ENCODE measurements at regions not wholly inside any gene's neighbourhood (a gene's known extent, or its start where the extent isn't known, plus 50 kb on each side); places are given as distances from the start of the nearest gene placed in this dataset.

DNA sequence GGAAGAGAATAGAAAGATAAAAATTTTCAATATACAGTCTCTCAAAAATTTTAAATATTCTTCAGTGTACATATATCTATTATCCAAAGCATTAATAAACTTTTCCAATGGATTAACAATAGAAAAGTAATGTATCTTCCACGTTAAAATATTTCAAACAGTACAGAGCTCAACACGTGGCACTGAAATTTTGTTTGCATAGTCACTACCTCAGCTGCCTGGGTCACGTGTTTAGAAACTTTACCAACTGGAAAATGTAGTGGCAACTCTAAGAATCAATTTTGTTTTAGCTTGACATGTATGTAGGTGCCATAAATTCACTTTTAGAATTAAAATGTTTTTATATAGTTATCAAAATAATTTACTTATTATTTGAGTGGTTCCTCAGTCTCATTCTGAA is 85.3 kb downstream of the CNTN3 start:
- 73% methylated on average over 3 of the region's 3 CpGs for WGBS
- Histone ChIP-seq H3K27ac (ENCODE audit: low read depth) (no peak overlapping the region), H3K36me3 (ENCODE audit: insufficient read depth) (no peaks in the 10 kb centered on the region), H3K4me1 (ENCODE audit: insufficient read depth) (no peaks in the 10 kb centered on the region), H3K4me3 (ENCODE audit: low read depth, low read length) (no peak overlapping the region)
- no peak for DNase-seq (ENCODE audit: extremely low spot score)

DNA sequence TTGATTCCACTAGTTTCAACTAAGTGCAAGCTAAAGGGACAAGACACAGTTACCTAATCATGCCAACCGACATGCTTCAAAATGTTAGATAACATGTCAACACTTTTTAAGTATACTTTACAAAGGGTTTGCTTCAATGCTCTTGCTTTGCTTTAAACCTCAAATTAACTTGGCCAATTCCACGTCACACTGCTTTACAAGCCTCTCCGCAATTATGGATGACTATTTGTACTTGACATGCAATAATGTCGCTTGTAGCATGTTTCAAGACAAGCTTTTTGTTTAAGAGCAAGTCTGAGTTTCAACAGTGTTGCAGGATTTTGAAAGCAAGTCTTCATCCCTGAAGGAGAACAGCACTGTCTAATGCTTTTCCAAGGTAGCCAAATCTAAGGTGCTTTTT is 86.9 kb downstream of the CNTN3 start:
- Histone ChIP-seq H3K36me3 (ENCODE audit: insufficient read depth) (no peaks in the 10 kb centered on the region), H3K4me3 (ENCODE audit: low read depth, low read length) (no peak overlapping the region), H3K27ac (ENCODE audit: low read depth) (no peak overlapping the region), H3K4me1 (ENCODE audit: insufficient read depth) (no peaks in the 10 kb centered on the region)
- DNase-seq (ENCODE audit: extremely low spot score): no peak
- 79% methylated on average over 4 of the region's 4 CpGs for WGBS

- 64% methylated on average over 2 of the region's 2 CpGs for WGBS
- Histone ChIP-seq H3K36me3 (ENCODE audit: insufficient read depth) (no peaks in the 10 kb centered on the region), H3K4me1 (ENCODE audit: insufficient read depth) (no peaks in the 10 kb centered on the region), H3K4me3 (ENCODE audit: low read depth, low read length) (no peak overlapping the region), H3K27ac (ENCODE audit: low read depth) (no peak overlapping the region)
- no peak for DNase-seq (ENCODE audit: extremely low spot score)
Measured at GRCh38 chr3:74523811-74524210, 90.6 kb downstream of the CNTN3 start.

- no peak overlapping the region for H3K4me3 ChIP-seq (ENCODE audit: low read depth, low read length)
- no peak for DNase-seq (ENCODE audit: extremely low spot score)
- H3K36me3 ChIP-seq (ENCODE audit: insufficient read depth): no peaks in the 10 kb centered on the region
- 79% methylated on average over 3 of the region's 3 CpGs for WGBS
- no peaks in the 10 kb centered on the region for H3K4me1 ChIP-seq (ENCODE audit: insufficient read depth)
- no peak overlapping the region for H3K27ac ChIP-seq (ENCODE audit: low read depth)
Measured at GRCh38 chr3:74520895-74521294, 93.6 kb downstream of the CNTN3 start.

- H3K4me1 ChIP-seq (ENCODE audit: insufficient read depth): no peaks in the 10 kb centered on the region
- DNase-seq (ENCODE audit: extremely low spot score): no peak
Measured at GRCh38 chr3:74518610-74519009, 95.8 kb downstream of the CNTN3 start.

GRCh38 chr3:74516019-74516418 is 98.4 kb downstream of the CNTN3 start:
- no peak for DNase-seq (ENCODE audit: extremely low spot score)
- H3K27ac ChIP-seq (ENCODE audit: low read depth): no peak overlapping the region

More at GRCh38 chr3:74518610-74519009, 95.8 kb downstream of the CNTN3 start:
- no peak overlapping the region for H3K4me3 ChIP-seq (ENCODE audit: low read depth, low read length)
- H3K36me3 ChIP-seq (ENCODE audit: insufficient read depth): no peaks in the 10 kb centered on the region
- H3K27ac ChIP-seq (ENCODE audit: low read depth): no peak overlapping the region

GRCh38 chr3:74515451-74515850 is 99.0 kb downstream of the CNTN3 start:
- no peak for DNase-seq (ENCODE audit: extremely low spot score)
- no peaks in the 10 kb centered on the region for H3K4me1 ChIP-seq (ENCODE audit: insufficient read depth)
- no peak overlapping the region for H3K27ac ChIP-seq (ENCODE audit: low read depth)
- H3K36me3 ChIP-seq (ENCODE audit: insufficient read depth): no peaks in the 10 kb centered on the region
- H3K4me3 ChIP-seq (ENCODE audit: low read depth, low read length): no peak overlapping the region
- 94% methylated on average over 3 of the region's 3 CpGs for WGBS

More at GRCh38 chr3:74516019-74516418, 98.4 kb downstream of the CNTN3 start:
- no peaks in the 10 kb centered on the region for H3K4me1 ChIP-seq (ENCODE audit: insufficient read depth)
- H3K36me3 ChIP-seq (ENCODE audit: insufficient read depth): no peaks in the 10 kb centered on the region
- H3K4me3 ChIP-seq (ENCODE audit: low read depth, low read length): no peak overlapping the region

GRCh38 chr3:74511078-74511477 is 103.4 kb downstream of the CNTN3 start:
- Histone ChIP-seq H3K36me3 (ENCODE audit: insufficient read depth) (no peaks in the 10 kb centered on the region), H3K4me3 (ENCODE audit: low read depth, low read length) (no peak overlapping the region), H3K4me1 (ENCODE audit: insufficient read depth) (no peaks in the 10 kb centered on the region), H3K27ac (ENCODE audit: low read depth) (no peak overlapping the region)
- DNase-seq (ENCODE audit: extremely low spot score): no peak

- H3K36me3 ChIP-seq (ENCODE audit: insufficient read depth): no peaks in the 10 kb centered on the region
- H3K27ac ChIP-seq (ENCODE audit: low read depth): no peak overlapping the region
- WGBS: 66% methylated on average over 5 of the region's 5 CpGs
Measured at GRCh38 chr3:74510261-74510818, 104.1 kb downstream of the CNTN3 start.

DNA sequence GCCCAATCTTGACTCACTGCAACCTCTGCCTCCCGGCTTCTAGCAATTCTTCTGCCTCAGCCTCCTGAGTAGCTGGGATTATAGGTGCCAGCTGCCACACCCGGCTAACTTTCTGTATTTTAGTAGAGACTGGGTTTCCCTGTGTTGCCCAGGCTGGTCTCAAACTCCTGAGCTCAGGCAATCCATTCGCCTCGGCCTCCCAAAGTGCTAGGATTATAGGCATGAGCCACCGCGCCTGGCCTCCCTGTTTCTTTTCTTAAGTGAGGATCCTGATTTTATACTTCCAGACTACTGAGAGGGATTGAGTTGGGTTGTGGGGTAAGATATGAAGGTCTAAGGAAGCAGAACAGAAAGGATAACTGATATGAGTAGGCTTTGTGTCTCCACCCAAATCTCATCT is 106.8 kb downstream of the CNTN3 start:
- Histone ChIP-seq H3K4me1 (ENCODE audit: insufficient read depth) (no peaks in the 10 kb centered on the region), H3K4me3 (ENCODE audit: low read depth, low read length) (no peak overlapping the region), H3K36me3 (ENCODE audit: insufficient read depth) (no peaks in the 10 kb centered on the region), H3K27ac (ENCODE audit: low read depth) (no peak overlapping the region)
- 95% methylated on average over 6 of the region's 6 CpGs for WGBS
- DNase-seq (ENCODE audit: extremely low spot score): no peak

More at GRCh38 chr3:74510261-74510818, 104.1 kb downstream of the CNTN3 start:
- DNase-seq (ENCODE audit: extremely low spot score): no peak
- Histone ChIP-seq H3K4me3 (ENCODE audit: low read depth, low read length) (no peak overlapping the region), H3K4me1 (ENCODE audit: insufficient read depth) (no peaks in the 10 kb centered on the region)

GRCh38 chr3:74506246-74506645 is 108.2 kb downstream of the CNTN3 start:
- Histone ChIP-seq H3K4me1 (ENCODE audit: insufficient read depth) (no peaks in the 10 kb centered on the region), H3K27ac (ENCODE audit: low read depth) (no peak overlapping the region), H3K36me3 (ENCODE audit: insufficient read depth) (no peaks in the 10 kb centered on the region), H3K4me3 (ENCODE audit: low read depth, low read length) (no peak overlapping the region)
- DNase-seq (ENCODE audit: extremely low spot score): no peak
- WGBS: 56% methylated on average over 1 of the region's 1 CpG

DNA sequence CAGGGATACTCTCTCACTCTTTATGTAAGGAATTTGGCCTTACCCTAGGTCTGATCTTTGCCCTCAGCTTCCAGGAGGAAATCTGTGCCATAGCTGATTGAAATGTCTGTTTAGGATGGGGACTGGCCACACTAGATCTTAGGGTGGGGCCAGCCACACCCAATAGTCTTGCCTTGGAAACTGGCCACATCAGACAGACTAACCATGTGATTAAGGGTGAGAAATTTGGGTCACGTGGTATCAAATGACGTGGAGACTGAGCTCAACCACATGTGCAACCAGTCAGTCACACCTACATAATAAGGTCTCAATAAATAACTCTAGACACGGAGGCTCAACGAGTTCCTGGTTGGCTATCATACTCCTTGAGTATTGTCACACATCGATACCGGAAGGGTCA is 113.5 kb downstream of the CNTN3 start:
- no peak for DNase-seq (ENCODE audit: extremely low spot score)
- Histone ChIP-seq H3K27ac (ENCODE audit: low read depth) (no peak overlapping the region), H3K36me3 (ENCODE audit: insufficient read depth) (no peaks in the 10 kb centered on the region), H3K4me3 (ENCODE audit: low read depth, low read length) (no peak overlapping the region), H3K4me1 (ENCODE audit: insufficient read depth) (no peaks in the 10 kb centered on the region)
- 70% methylated on average over 6 of the region's 6 CpGs for WGBS

DNA sequence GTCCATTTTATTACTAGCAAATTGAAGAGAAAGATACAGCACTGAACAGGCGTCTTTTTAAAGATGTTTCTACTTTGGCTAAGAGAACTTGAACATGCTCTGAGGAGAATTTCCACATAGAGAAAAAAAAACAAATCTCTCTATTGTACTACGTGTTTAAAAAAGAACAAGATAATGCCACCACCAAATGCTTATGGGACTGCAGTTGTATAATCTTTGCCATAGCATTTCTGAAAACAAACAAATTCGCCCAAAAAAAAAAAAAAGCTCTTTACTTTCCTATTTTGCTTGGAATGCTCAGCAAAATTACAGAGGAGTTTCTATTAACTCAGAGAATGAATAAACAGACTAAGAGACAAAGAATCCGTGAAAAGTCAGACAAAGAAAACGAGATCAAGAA is 114.2 kb downstream of the CNTN3 start:
- WGBS: 43% methylated on average over 5 of the region's 5 CpGs
- Histone ChIP-seq H3K27ac (ENCODE audit: low read depth) (no peak overlapping the region), H3K4me3 (ENCODE audit: low read depth, low read length) (no peak overlapping the region), H3K4me1 (ENCODE audit: insufficient read depth) (no peaks in the 10 kb centered on the region), H3K36me3 (ENCODE audit: insufficient read depth) (no peaks in the 10 kb centered on the region)
- no peak for DNase-seq (ENCODE audit: extremely low spot score)

DNA sequence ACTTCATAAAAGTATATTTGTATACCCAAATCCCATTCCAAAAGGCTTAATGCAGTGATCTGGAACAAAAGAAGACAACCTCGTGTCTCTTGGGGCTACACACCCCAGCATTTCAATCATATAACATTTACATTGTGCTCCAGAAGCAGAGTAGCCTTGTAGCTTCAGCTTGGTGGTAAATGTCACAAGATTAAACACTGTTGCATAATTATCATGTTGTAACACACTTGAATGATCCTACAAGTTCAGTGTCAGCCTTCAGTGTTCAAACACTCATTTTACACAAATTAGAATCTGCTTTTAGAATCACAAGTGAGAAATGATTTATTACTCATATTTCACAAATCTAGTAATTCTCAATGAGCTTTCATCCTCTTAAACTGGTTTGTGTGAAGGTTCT is 122.6 kb downstream of the CNTN3 start:
- Histone ChIP-seq H3K27ac (ENCODE audit: low read depth) (no peak overlapping the region), H3K36me3 (ENCODE audit: insufficient read depth) (no peaks in the 10 kb centered on the region), H3K4me3 (ENCODE audit: low read depth, low read length) (no peak overlapping the region), H3K4me1 (ENCODE audit: insufficient read depth) (no peaks in the 10 kb centered on the region)
- 64% methylated on average over 1 of the region's 1 CpG for WGBS
- no peak for DNase-seq (ENCODE audit: extremely low spot score)
